Neural progenitor cell (in vitro differentiated cells): ENCODE measurements at regions not wholly inside any gene's neighbourhood (a gene's known extent, or its start where the extent isn't known, plus 50 kb on each side); places are given as distances from the start of the nearest gene placed in this dataset.

Experiments
- DNase-seq: peaks from one replicate; pipeline ENCODE4 v3.0.0-alpha.2; 2016; ENCODE audit warnings: low spot score
- H2AFZ ChIP-seq: fragments of 200-600 bp; sonication (generic); replicated peaks from 2 replicates; pipeline ENCODE4 v1.6.1; 2016; ENCODE audit warnings: antibody characterized with exemption
- H3F3A ChIP-seq: fragments of 200-600 bp; sonication (generic); 2 replicates; pipeline ENCODE4 v1.6.1; 2016; ENCODE audit warnings: antibody characterized with exemption, low read depth
- H3K27ac ChIP-seq: fragments of 200-600 bp; sonication (generic); 2 replicates; pipeline ENCODE4 v1.5.1; 2016; ENCODE audit warnings: mild to moderate bottlenecking
- H3K27me3 ChIP-seq: fragments of 200-600 bp; sonication (generic); 2 replicates; pipeline ENCODE4 v1.6.1; 2016; ENCODE audit warnings: mild to moderate bottlenecking, moderate library complexity
- H3K36me3 ChIP-seq: fragments of 200-600 bp; sonication (generic); 2 replicates; pipeline ENCODE4 v1.5.1; 2016
- H3K4me1 ChIP-seq: fragments of 200-600 bp; sonication (generic); 2 replicates; pipeline ENCODE4 v1.6.1; 2016; ENCODE audit warnings: mixed run types
- H3K4me2 ChIP-seq: fragments of 200-600 bp; sonication (generic); 2 replicates; pipeline ENCODE4 v1.6.1; 2016
- H3K4me3 ChIP-seq: fragments of 200-600 bp; sonication (generic); 2 replicates; pipeline ENCODE4 v1.5.1; 2016
- H3K79me2 ChIP-seq: fragments of 200-600 bp; sonication (generic); 2 replicates; pipeline ENCODE4 v1.6.1; 2016; ENCODE audit warnings: low read depth
- H3K9ac ChIP-seq: fragments of 200-600 bp; sonication (generic); 2 replicates; pipeline ENCODE4 v1.6.1; 2016
- H3K9me3 ChIP-seq: fragments of 200-600 bp; sonication (generic); 2 replicates; pipeline ENCODE4 v1.5.1; 2016; ENCODE audit warnings: low read depth
- H4K20me1 ChIP-seq: fragments of 200-600 bp; sonication (generic); 2 replicates; pipeline ENCODE4 v1.6.1; 2016; ENCODE audit warnings: low read depth
- H3K27ac Mint-ChIP-seq: 3 replicates; pipeline ENCODE4 v1.8.0; 2021; ENCODE audit warnings: mixed read lengths
- H3K27me3 Mint-ChIP-seq: 2 replicates; pipeline ENCODE4 v1.8.0; 2022; ENCODE audit warnings: low read depth, mild to moderate bottlenecking, inconsistent platforms, moderate library complexity, mixed read lengths; ENCODE audit not compliant: insufficient read depth
- H3K36me3 Mint-ChIP-seq: 3 replicates; pipeline ENCODE4 v1.8.0; 2021; ENCODE audit warnings: mixed read lengths
- H3K4me1 Mint-ChIP-seq: 3 replicates; pipeline ENCODE4 v1.8.0; 2021; ENCODE audit warnings: mixed read lengths
- H3K4me3 Mint-ChIP-seq: 3 replicates; pipeline ENCODE4 v1.8.0; 2021; ENCODE audit warnings: mild to moderate bottlenecking, moderate library complexity, mixed read lengths
- H3K9me3 Mint-ChIP-seq: 3 replicates; pipeline ENCODE4 v1.8.0; 2020; ENCODE audit warnings: mixed read lengths
- CTCF ChIP-seq: fragments of 200-600 bp; sonication (generic); IDR thresholded peaks from 2 replicates; pipeline ENCODE4 v1.5.1; 2017; ENCODE audit warnings: antibody characterized with exemption, mild to moderate bottlenecking
- EZH2 ChIP-seq: fragments of 200-600 bp; sonication (generic); IDR thresholded peaks from 2 replicates; pipeline ENCODE4 v1.6.1; 2017; ENCODE audit warnings: antibody characterized with exemption, mild to moderate bottlenecking, moderate library complexity
- EZH2phosphoT487 ChIP-seq: fragments of 200-600 bp; sonication (generic); IDR thresholded peaks from 2 replicates; pipeline ENCODE4 v1.6.1; 2017; ENCODE audit warnings: antibody characterized with exemption

GRCh38 chr18:34643989-34644388, 66.1 kb upstream of the DTNA start:
- Mint-ChIP-seq H3K9me3 (no peaks in the 10 kb centered on the region), H3K4me3 (no peak overlapping the region)
- H3K27ac ChIP-seq, result no peak overlapping the region

GRCh38 chr18:34647251-34647650, 62.8 kb upstream of the DTNA start:
- H3F3A ChIP-seq, result no peaks in the 10 kb centered on the region
- H3K9me3 ChIP-seq, result no peaks in the 10 kb centered on the region
- no peak overlapping the region for H3K4me3 ChIP-seq
- H3K27ac ChIP-seq, result no peak overlapping the region
- no peaks in the 10 kb centered on the region for H3K36me3 ChIP-seq
- H4K20me1 ChIP-seq, result no peaks in the 10 kb centered on the region
- H2AFZ ChIP-seq, result peak overlapping the region; percentile 31
- no peak overlapping the region for H3K4me3 Mint-ChIP-seq
- no peaks in the 10 kb centered on the region for H3K4me1 ChIP-seq
- H3K79me2 ChIP-seq, result no peaks in the 10 kb centered on the region
- no peaks in the 10 kb centered on the region for H3K36me3 Mint-ChIP-seq
- peak; percentile 19 for DNase-seq
- H3K4me1 Mint-ChIP-seq, result no peaks in the 10 kb centered on the region
- H3K9me3 Mint-ChIP-seq, result no peaks in the 10 kb centered on the region
- H3K4me2 ChIP-seq, result no peak overlapping the region
- H3K9ac ChIP-seq, result no peak overlapping the region
- no peaks in the 10 kb centered on the region for H3K27me3 ChIP-seq
- no peak for TF ChIP-seq EZH2phosphoT487
- TF ChIP-seq CTCF, result no peak
- TF ChIP-seq EZH2, result no peak
- peaks cover 2% of the 10 kb centered on the region for H3K27me3 Mint-ChIP-seq
- no peak overlapping the region for H3K27ac Mint-ChIP-seq

More at GRCh38 chr18:34643989-34644388, 66.1 kb upstream of the DTNA start:
- peaks cover 5% of the 10 kb centered on the region for H3K27me3 Mint-ChIP-seq
- H4K20me1 ChIP-seq, result no peaks in the 10 kb centered on the region
- H3K27me3 ChIP-seq, result no peaks in the 10 kb centered on the region
- H3F3A ChIP-seq, result no peaks in the 10 kb centered on the region
- no peaks in the 10 kb centered on the region for H3K4me1 Mint-ChIP-seq
- H3K79me2 ChIP-seq, result no peaks in the 10 kb centered on the region
- no peak overlapping the region for H2AFZ ChIP-seq
- H3K9ac ChIP-seq, result no peak overlapping the region
- no peak for DNase-seq
- H3K36me3 Mint-ChIP-seq, result no peaks in the 10 kb centered on the region
- H3K9me3 ChIP-seq, result no peaks in the 10 kb centered on the region
- no peaks in the 10 kb centered on the region for H3K36me3 ChIP-seq
- TF ChIP-seq CTCF, result no peak
- no peak for TF ChIP-seq EZH2phosphoT487
- TF ChIP-seq EZH2, result no peak
- no peak overlapping the region for H3K4me3 ChIP-seq
- H3K4me1 ChIP-seq, result no peaks in the 10 kb centered on the region
- H3K27ac Mint-ChIP-seq, result no peak overlapping the region
- no peak overlapping the region for H3K4me2 ChIP-seq

- no peaks in the 10 kb centered on the region for H3K36me3 ChIP-seq
- no peak for TF ChIP-seq EZH2phosphoT487
- no peak for TF ChIP-seq EZH2
- TF ChIP-seq CTCF, result no peak
These were observed 61.7 kb upstream of the DTNA start for GRCh38 chr18:34648269-34648985.

More at GRCh38 chr18:34648269-34648985, 61.7 kb upstream of the DTNA start:
- Histone ChIP-seq H3K27me3 (no peaks in the 10 kb centered on the region), H3K9ac (no peak overlapping the region), H2AFZ (peak overlapping the region; percentile 31), H3K27ac (no peak overlapping the region), H3F3A (no peaks in the 10 kb centered on the region), H4K20me1 (no peaks in the 10 kb centered on the region), H3K4me1 (no peaks in the 10 kb centered on the region), H3K4me3 (no peak overlapping the region), H3K4me2 (no peak overlapping the region), H3K79me2 (no peaks in the 10 kb centered on the region), H3K9me3 (no peaks in the 10 kb centered on the region)
- H3K27me3 Mint-ChIP-seq, result no peaks in the 10 kb centered on the region
- H3K4me3 Mint-ChIP-seq, result no peak overlapping the region
- H3K36me3 Mint-ChIP-seq, result no peaks in the 10 kb centered on the region
- no peaks in the 10 kb centered on the region for H3K9me3 Mint-ChIP-seq
- H3K27ac Mint-ChIP-seq, result no peak overlapping the region
- no peak for DNase-seq
- no peaks in the 10 kb centered on the region for H3K4me1 Mint-ChIP-seq
